ENCODE measurements at regions not wholly inside any gene's neighbourhood (a gene's known extent, or its start where the extent isn't known, plus 50 kb on each side); places are given as distances from the start of the nearest gene placed in this dataset.

- Histone ChIP-seq H3K9ac (ENCODE audit: low read length) (no peak overlapping the region), H3K4me3 (ENCODE audit: insufficient read depth, low read depth, low read length) (no peak overlapping the region), H3K36me3 (ENCODE audit: insufficient read depth, low read length) (no peaks in the 10 kb centered on the region), H3K27me3 (ENCODE audit: insufficient read depth, low read length) (peaks cover 14% of the 10 kb centered on the region), H3K4me2 (ENCODE audit: low read length) (no peak overlapping the region), H4K20me1 (ENCODE audit: insufficient read depth, low read length) (no peaks in the 10 kb centered on the region), H3K4me1 (ENCODE audit: insufficient read depth, low read length) (no peaks in the 10 kb centered on the region), H3K79me2 (ENCODE audit: insufficient read depth, low read length) (no peaks in the 10 kb centered on the region), H3K9me3 (ENCODE audit: insufficient read depth, low read depth, low read length) (peaks cover 4% of the 10 kb centered on the region), H2AFZ (ENCODE audit: low read depth, low read length) (no peak overlapping the region), H3K27ac (ENCODE audit: low read depth, low read length) (no peak overlapping the region)
- H3K4me3 Mint-ChIP-seq (ENCODE audit: unreplicated experiment), result no peak overlapping the region
- DNase-seq (ENCODE audit: low read depth), result peak; percentile 23
- H3K4me1 Mint-ChIP-seq (ENCODE audit: low read depth, unreplicated experiment), result peaks cover 10% of the 10 kb centered on the region
- H3K27me3 Mint-ChIP-seq (ENCODE audit: low read depth, unreplicated experiment), result peaks cover 7% of the 10 kb centered on the region
- H3K27ac Mint-ChIP-seq (ENCODE audit: unreplicated experiment), result no peak overlapping the region
- no peak for FAIRE-seq
- no peak for TF ChIP-seq CTCF (IDR thresholded peaks at IDR 0.05; ENCODE audit: insufficient read depth, low read depth, low read length)
- TF ChIP-seq EZH2 (IDR thresholded peaks at IDR 0.05; ENCODE audit: insufficient read depth, low read length), result no peak
- peaks cover 8% of the 10 kb centered on the region for H3K9me3 Mint-ChIP-seq (ENCODE audit: unreplicated experiment)
- H3K36me3 Mint-ChIP-seq (ENCODE audit: low read depth, unreplicated experiment), result peaks cover 2% of the 10 kb centered on the region
Observed at GRCh38 chr1:22229379-22229778, 86.5 kb upstream of the WNT4 start.

GRCh38 chr1:22231068-22231593, 88.2 kb upstream of the WNT4 start:
- FAIRE-seq (no peak), DNase-seq (ENCODE audit: low read depth) (no peak)
- Mint-ChIP-seq H3K36me3 (ENCODE audit: low read depth, unreplicated experiment) (peaks cover 2% of the 10 kb centered on the region), H3K4me1 (ENCODE audit: low read depth, unreplicated experiment) (peaks cover 10% of the 10 kb centered on the region), H3K9me3 (ENCODE audit: unreplicated experiment) (no peaks in the 10 kb centered on the region), H3K27me3 (ENCODE audit: low read depth, unreplicated experiment) (peaks cover 15% of the 10 kb centered on the region), H3K4me3 (ENCODE audit: unreplicated experiment) (no peak overlapping the region), H3K27ac (ENCODE audit: unreplicated experiment) (no peak overlapping the region)
- H3K27ac ChIP-seq (ENCODE audit: low read depth, low read length), result no peak overlapping the region
- H3K9me3 ChIP-seq (ENCODE audit: insufficient read depth, low read depth, low read length), result no peaks in the 10 kb centered on the region
- H3K4me1 ChIP-seq (ENCODE audit: insufficient read depth, low read length), result no peaks in the 10 kb centered on the region
- H2AFZ ChIP-seq (ENCODE audit: low read depth, low read length), result no peak overlapping the region
- no peak overlapping the region for H3K4me3 ChIP-seq (ENCODE audit: insufficient read depth, low read depth, low read length)
- peaks cover 26% of the 10 kb centered on the region for H3K27me3 ChIP-seq (ENCODE audit: insufficient read depth, low read length)
- H3K36me3 ChIP-seq (ENCODE audit: insufficient read depth, low read length), result no peaks in the 10 kb centered on the region
- TF ChIP-seq CTCF (IDR thresholded peaks at IDR 0.05; ENCODE audit: insufficient read depth, low read depth, low read length) (no peak), EZH2 (IDR thresholded peaks at IDR 0.05; ENCODE audit: insufficient read depth, low read length) (no peak)
- H4K20me1 ChIP-seq (ENCODE audit: insufficient read depth, low read length), result no peaks in the 10 kb centered on the region
- no peaks in the 10 kb centered on the region for H3K79me2 ChIP-seq (ENCODE audit: insufficient read depth, low read length)
- H3K4me2 ChIP-seq (ENCODE audit: low read length), result no peak overlapping the region
- H3K9ac ChIP-seq (ENCODE audit: low read length), result no peak overlapping the region

GRCh38 chr1:22231995-22232690, 89.2 kb upstream of the WNT4 start:
- peaks cover 3% of the 10 kb centered on the region for H3K36me3 Mint-ChIP-seq (ENCODE audit: low read depth, unreplicated experiment)
- no peak overlapping the region for H3K27ac Mint-ChIP-seq (ENCODE audit: unreplicated experiment)
- Histone ChIP-seq H3K4me1 (ENCODE audit: insufficient read depth, low read length) (no peaks in the 10 kb centered on the region), H4K20me1 (ENCODE audit: insufficient read depth, low read length) (no peaks in the 10 kb centered on the region), H3K27ac (ENCODE audit: low read depth, low read length) (no peak overlapping the region), H3K79me2 (ENCODE audit: insufficient read depth, low read length) (no peaks in the 10 kb centered on the region), H3K4me3 (ENCODE audit: insufficient read depth, low read depth, low read length) (no peak overlapping the region), H3K27me3 (ENCODE audit: insufficient read depth, low read length) (peaks cover 27% of the 10 kb centered on the region), H3K9me3 (ENCODE audit: insufficient read depth, low read depth, low read length) (no peaks in the 10 kb centered on the region), H3K9ac (ENCODE audit: low read length) (no peak overlapping the region), H3K4me2 (ENCODE audit: low read length) (no peak overlapping the region), H2AFZ (ENCODE audit: low read depth, low read length) (no peak overlapping the region), H3K36me3 (ENCODE audit: insufficient read depth, low read length) (no peaks in the 10 kb centered on the region)
- no peak for TF ChIP-seq CTCF (IDR thresholded peaks at IDR 0.05; ENCODE audit: insufficient read depth, low read depth, low read length)
- TF ChIP-seq EZH2 (IDR thresholded peaks at IDR 0.05; ENCODE audit: insufficient read depth, low read length), result no peak
- FAIRE-seq, result no peak
- H3K9me3 Mint-ChIP-seq (ENCODE audit: unreplicated experiment), result no peaks in the 10 kb centered on the region
- peaks cover 14% of the 10 kb centered on the region for H3K27me3 Mint-ChIP-seq (ENCODE audit: low read depth, unreplicated experiment)
- no peak overlapping the region for H3K4me3 Mint-ChIP-seq (ENCODE audit: unreplicated experiment)
- peaks cover 10% of the 10 kb centered on the region for H3K4me1 Mint-ChIP-seq (ENCODE audit: low read depth, unreplicated experiment)
- DNase-seq (ENCODE audit: low read depth), result no peak
